ENCODE measurements at regions not wholly inside any gene's neighbourhood (a gene's known extent, or its start where the extent isn't known, plus 50 kb on each side); places are given as distances from the start of the nearest gene placed in this dataset.

GRCh38 chr2:220913384-220913783 is 658.7 kb downstream of the EPHA4 start:
- TF ChIP-seq CTCF (IDR thresholded peaks at IDR 0.05 in 4 of 5, conservative IDR thresholded peaks at IDR 0.05 in 1 of 5): no peak
- no peak for TF ChIP-seq POLR2A (IDR thresholded peaks at IDR 0.05)

Data from gastrocnemius medialis (tissue), 4 donors.